ENCODE measurements at regions not wholly inside any gene's neighbourhood (a gene's known extent, or its start where the extent isn't known, plus 50 kb on each side); places are given as distances from the start of the nearest gene placed in this dataset.

GRCh38 chr1:48052923-48053291, 55.7 kb upstream of the TRABD2B start:
- no peak for FAIRE-seq

DNA sequence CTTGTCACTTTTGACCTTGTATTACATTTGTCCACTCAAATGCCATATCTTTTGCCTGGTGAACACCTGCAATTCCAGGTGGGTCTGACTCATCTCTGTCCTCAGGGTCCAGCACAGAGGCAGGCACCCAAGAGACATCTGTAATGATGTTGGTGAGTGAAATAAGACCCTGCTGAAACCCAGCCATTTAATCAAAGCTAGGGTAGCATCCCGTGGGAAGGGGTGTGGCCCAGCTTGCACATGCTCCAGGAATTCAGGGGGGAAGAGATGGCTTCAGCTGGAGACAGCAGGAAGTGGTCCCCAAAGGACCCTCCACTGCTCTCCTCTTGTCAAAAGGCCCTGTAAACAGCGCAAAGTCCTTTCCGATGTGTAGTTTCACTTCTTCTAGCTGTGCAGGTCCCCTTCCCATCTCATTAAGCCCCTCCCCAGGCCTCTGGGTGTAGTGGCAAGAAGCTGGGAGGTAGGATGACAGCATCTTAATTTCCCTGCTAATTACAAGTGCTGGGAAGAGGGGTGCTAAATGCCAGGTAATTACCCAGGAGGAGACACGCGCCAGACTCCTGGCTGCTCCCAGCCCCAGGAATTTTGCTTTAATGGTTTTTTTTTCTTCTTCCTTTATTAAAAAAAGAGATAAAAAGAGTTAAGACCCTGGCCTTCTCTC, 54.4 kb upstream of the TRABD2B start:
- FAIRE-seq, result no peak

GRCh38 chr1:48049823-48050535, 52.8 kb upstream of the TRABD2B start:
- FAIRE-seq, result no peak

- FAIRE-seq, result no peak
Measured at GRCh38 chr1:48048980-48049379, 51.8 kb upstream of the TRABD2B start.

DNA sequence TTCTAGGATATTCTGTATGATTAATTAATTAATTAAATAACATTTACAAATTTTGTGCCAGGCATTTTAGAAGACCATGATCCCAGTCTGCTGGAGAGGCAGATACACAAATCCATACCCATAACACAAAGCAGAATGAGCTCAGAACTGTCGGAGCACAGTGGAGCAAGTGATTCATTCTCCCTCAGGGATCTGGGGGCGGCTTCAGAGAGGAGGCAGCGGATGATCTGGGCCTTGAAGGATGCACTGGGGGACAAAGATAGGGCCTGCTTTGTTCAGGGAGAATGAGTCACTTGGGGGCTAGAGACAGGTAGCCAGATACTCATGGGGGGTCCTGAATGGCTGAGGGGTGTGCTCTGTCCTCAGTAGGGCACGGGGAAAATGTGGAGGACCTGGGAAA, 50.9 kb upstream of the TRABD2B start:
- FAIRE-seq, result no peak

DNA sequence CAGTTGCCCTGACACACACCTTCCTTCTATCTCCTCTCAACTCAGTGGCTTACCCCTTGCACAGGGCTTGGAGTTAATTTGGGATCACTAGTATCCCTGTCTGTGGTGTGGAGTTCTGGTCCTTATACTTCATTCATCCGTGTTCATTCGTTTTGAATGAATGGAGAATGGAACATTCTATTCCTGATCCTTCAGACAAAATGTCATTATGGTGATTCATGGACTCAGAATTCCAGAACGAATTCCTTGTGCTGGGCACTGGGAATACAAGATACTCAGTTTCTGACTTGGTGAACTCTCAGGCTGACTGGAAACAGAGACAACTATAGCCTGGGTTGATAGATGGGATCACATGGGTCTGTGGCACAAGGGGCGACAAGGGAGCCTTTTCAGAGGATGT, 49.9 kb upstream of the TRABD2B start:
- no peak for FAIRE-seq

All from TTC549 (cell line).